NOMO-1 treated with dmso at 0.1 percent for 144 hours (cell line): ENCODE measurements at regions not wholly inside any gene's neighbourhood (a gene's known extent, or its start where the extent isn't known, plus 50 kb on each side); places are given as distances from the start of the nearest gene placed in this dataset.

ENCODE experiments used
- DNase-seq: peaks from one replicate; lab custom pipeline; 2025; ENCODE audit not compliant: unreplicated experiment; lab: John Stamatoyannopoulos, UW

DNA sequence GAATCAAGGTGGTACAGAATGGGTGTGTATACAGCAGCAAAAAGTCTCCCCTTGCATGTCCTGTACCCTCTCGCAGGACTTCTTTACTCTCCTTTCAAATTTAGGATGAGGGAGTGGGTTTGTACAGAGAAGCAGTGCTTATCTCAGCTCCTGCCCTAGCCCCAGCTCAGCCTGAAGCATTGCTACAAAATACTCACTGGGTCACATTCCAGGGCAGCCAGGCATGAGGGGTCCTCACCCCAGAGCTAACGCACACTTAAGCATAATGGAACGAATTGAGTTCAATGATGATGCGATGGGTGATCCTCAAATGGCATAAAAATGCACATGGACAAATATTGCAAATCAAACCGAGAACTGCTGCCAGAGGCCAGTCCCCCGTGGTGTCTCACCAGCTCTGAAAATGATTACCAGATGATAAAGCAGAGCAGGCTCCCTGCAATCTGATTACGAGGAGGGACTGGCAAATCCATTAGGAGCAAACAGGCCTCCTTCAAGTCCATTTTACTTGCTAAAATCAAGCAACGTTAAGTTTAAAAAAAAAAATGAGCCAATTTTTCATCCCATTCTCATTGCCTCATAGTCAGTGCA is 231.6 kb upstream of the TAS2R1 start:
- no peak for DNase-seq

GRCh38 chr5:9859808-9860207 is 229.7 kb upstream of the TAS2R1 start:
- no peak for DNase-seq

GRCh38 chr5:9858043-9858442 is 227.9 kb upstream of the TAS2R1 start:
- no peak for DNase-seq

DNA sequence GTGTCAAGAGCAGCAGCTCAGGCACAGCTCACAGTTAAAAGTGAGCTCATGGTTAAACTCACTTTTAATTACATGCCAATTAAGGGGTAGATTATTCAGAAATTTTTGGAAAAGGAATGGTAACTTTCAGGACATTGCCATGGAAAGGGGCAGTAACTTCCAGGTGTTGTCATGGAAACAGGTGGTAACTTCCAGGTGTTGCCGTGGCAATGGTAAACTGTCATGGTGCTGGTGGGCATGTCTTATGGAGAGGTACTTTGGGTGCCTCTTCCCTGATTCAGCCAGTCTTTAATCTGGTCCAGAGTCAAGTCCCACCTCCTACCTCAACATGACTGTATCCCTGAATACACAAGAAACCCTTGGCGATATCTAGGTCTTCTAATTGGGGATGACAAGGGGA is 223.2 kb upstream of the TAS2R1 start:
- no peak for DNase-seq

DNA sequence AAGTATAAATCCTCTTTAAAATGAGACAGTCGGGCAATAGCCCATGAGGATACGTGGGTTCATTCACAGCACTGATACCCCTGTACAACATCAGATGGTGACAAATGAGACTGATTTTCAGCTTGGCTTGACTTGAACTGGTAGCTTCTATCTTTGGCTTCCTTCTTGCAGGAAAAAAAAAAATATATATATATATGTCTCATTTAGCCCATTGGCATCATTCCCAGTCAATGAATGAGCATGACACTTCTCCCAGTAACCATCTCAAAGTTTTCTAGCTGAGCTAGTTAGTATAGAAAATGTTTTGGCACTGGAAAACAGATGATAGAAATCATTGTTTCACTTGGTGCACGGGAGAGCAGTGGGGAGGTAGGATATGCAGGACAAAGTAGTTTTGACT is 222.5 kb upstream of the TAS2R1 start:
- no peak for DNase-seq

GRCh38 chr5:9851458-9851857 is 221.3 kb upstream of the TAS2R1 start:
- no peak for DNase-seq

- no peak for DNase-seq
These were observed 220.3 kb upstream of the TAS2R1 start for GRCh38 chr5:9850456-9850855.

- no peak for DNase-seq
These were observed 217.5 kb upstream of the TAS2R1 start for GRCh38 chr5:9847631-9848030.

GRCh38 chr5:9845185-9845584 is 215.0 kb upstream of the TAS2R1 start:
- DNase-seq, result no peak

GRCh38 chr5:9841516-9842170 is 211.5 kb upstream of the TAS2R1 start:
- DNase-seq, result no peak

DNA sequence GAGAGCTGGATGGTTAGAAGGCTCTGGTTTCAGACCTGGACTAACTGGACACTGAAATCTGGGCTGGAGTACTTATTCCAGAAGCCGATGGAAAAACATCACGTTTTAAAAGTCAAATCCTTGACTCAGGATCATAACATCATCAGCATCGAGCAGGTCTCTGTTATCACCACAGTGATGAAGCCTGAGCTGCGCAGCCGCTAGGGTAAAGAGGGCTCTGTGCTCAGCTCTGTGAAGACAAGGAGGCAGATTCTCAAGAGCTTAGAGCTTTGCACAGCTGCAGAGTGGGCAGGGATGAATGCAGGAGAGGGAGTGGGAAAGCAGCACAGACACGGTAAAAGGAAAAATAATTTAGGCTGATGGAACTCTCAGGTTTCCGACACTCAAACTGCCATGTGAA is 208.8 kb upstream of the TAS2R1 start:
- DNase-seq, result no peak

- no peak for DNase-seq
These were observed 205.0 kb upstream of the TAS2R1 start for GRCh38 chr5:9834871-9835770.

- no peak for DNase-seq
These were observed 203.7 kb upstream of the TAS2R1 start for GRCh38 chr5:9833871-9834270.

GRCh38 chr5:9832921-9833320 is 202.8 kb upstream of the TAS2R1 start:
- no peak for DNase-seq

- DNase-seq, result no peak
These were observed 201.7 kb upstream of the TAS2R1 start for GRCh38 chr5:9831823-9832222.

- DNase-seq, result no peak
These were observed 200.0 kb upstream of the TAS2R1 start for GRCh38 chr5:9830184-9830583.

DNA sequence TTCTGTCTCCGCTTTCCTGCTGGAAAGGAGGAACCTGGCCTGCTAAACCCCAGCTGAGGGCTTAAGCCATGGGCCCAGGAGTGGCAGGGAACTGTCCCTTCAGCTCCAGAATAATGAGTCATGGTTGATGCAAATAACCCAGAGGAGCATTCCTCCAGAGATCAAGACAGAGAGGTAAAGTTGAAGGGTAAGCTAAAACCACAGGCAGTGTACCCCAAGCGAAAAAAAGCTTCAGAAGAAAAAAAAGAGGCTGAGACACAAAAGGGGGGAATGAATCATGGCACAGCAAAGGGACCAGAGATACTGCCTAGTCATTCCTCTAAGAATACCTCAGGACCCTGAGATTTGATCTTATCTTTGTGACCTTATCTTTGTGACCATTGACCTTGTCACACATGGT is 199.5 kb upstream of the TAS2R1 start:
- DNase-seq, result no peak

- no peak for DNase-seq
These were observed 190.7 kb upstream of the TAS2R1 start for GRCh38 chr5:9820691-9821449.

DNA sequence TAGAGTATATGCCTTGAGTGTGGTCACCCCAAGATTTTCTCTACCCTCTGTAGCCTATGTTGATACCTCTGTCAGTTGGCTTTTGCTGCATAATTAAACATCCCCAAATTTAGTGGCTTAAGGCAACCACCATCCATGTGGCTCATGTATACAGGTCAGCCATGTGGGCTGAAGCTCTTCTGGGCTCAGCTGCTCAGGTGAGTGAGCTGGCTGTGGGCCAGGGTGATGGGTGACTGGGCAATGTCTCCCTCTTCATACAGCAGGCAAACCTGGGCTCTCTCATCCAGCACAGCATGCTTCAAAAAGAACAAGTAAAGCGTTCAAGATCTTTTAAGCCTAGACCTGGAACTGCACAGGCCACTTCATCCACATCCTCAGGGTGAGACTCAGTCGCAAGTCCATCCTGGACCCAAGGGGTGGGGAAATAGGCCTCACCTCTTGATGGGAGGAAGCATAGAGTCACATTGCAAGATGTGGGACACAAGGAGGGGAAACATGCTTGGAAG is 188.2 kb upstream of the TAS2R1 start:
- no peak for DNase-seq

DNA sequence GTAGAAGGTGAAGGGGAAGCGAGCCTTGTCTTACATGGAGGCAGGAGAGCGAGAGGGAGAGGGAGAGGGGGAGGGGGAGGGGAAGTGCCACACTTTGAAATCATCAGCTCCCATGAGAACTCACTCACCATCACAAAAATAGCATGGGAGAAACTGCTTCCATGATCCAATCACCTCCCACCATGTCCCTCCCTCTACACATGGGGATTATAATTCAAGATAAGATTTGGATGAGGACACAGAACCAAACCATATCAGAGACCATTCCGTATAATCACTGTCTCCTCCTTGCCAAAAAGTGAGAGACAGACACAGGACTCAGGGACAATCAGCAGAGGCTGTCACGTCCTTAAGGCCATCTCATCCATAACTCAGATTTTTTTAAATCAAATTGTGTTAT is 187.7 kb upstream of the TAS2R1 start:
- no peak for DNase-seq

GRCh38 chr5:9815051-9815450 is 184.9 kb upstream of the TAS2R1 start:
- no peak for DNase-seq
